ENCODE measurements at regions not wholly inside any gene's neighbourhood (a gene's known extent, or its start where the extent isn't known, plus 50 kb on each side); places are given as distances from the start of the nearest gene placed in this dataset.
A peak's percentile ranks its signal among the peaks of the same experiment; 100 is the strongest.

- ATAC-seq (no peak), DNase-seq (no peak)
- H3K4me1 ChIP-seq: no peaks in the 10 kb centered on the region
- WGBS, 4 donors: 91 to 94% (median 94%) methylated on average over 5 of the region's 5 CpGs
- no peaks in the 10 kb centered on the region for H3K36me3 ChIP-seq
- no peak for TF ChIP-seq POLR2A (IDR thresholded peaks at IDR 0.05)
- no peak for TF ChIP-seq CTCF (IDR thresholded peaks at IDR 0.05)
- intact Hi-C loops (cut with DNase I): no loop called here
- H3K4me3 ChIP-seq: no peak overlapping the region
- peaks cover 0 to 19% (median 0%) of the 10 kb centered on the region in 9 donors for H3K27me3 ChIP-seq
- H3K9me3 ChIP-seq: no peaks in the 10 kb centered on the region
- no peak overlapping the region for H3K27ac ChIP-seq
Measured at GRCh38 chr13:111608556-111608955, 288.1 kb downstream of the TEX29 start.

GRCh38 chr13:111609631-111610030 lies 289.2 kb downstream of the TEX29 start:
- no peak for ATAC-seq
- no peak for TF ChIP-seq POLR2A (IDR thresholded peaks at IDR 0.05)
- TF ChIP-seq CTCF (IDR thresholded peaks at IDR 0.05): no peak
- no peaks in the 10 kb centered on the region for H3K36me3 ChIP-seq
- no peaks in the 10 kb centered on the region for H3K9me3 ChIP-seq
- no peak for DNase-seq
- intact Hi-C loops (cut with DNase I): no loop called here
- H3K27me3 ChIP-seq: peaks cover 0 to 21% (median 0%) of the 10 kb centered on the region in 9 donors
- 84 to 91% (median 89%) methylated on average over 8 to 9 of the region's 9 CpGs for WGBS, 4 donors
- H3K4me1 ChIP-seq: no peaks in the 10 kb centered on the region
- H3K4me3 ChIP-seq: no peak overlapping the region
- no peak overlapping the region for H3K27ac ChIP-seq

- peaks cover 0 to 21% (median 0%) of the 10 kb centered on the region in 9 donors for H3K27me3 ChIP-seq
- TF ChIP-seq POLR2A (IDR thresholded peaks at IDR 0.05): no peak
- TF ChIP-seq CTCF (IDR thresholded peaks at IDR 0.05): no peak
- H3K36me3 ChIP-seq: no peaks in the 10 kb centered on the region
- ATAC-seq (no peak), DNase-seq (no peak)
- no peaks in the 10 kb centered on the region for H3K4me1 ChIP-seq
- intact Hi-C loops (cut with DNase I): no loop called here
- WGBS, 4 donors: 47 to 64% (median 62%) methylated on average over 4 of the region's 4 CpGs
- H3K4me3 ChIP-seq: no peak overlapping the region
- H3K9me3 ChIP-seq: no peaks in the 10 kb centered on the region
- no peak overlapping the region for H3K27ac ChIP-seq
Measured at GRCh38 chr13:111610081-111610480, 289.6 kb downstream of the TEX29 start.

- intact Hi-C loops (cut with DNase I): no loop called here
- no peaks in the 10 kb centered on the region for H3K9me3 ChIP-seq
- H3K4me1 ChIP-seq: no peaks in the 10 kb centered on the region
- no peak overlapping the region for H3K27ac ChIP-seq
- WGBS, 4 donors: 57 to 86% (median 68%) methylated on average over 6 of the region's 6 CpGs
- no peak overlapping the region for H3K4me3 ChIP-seq
- H3K27me3 ChIP-seq: peaks cover 0 to 23% (median 0%) of the 10 kb centered on the region in 9 donors
- no peak for TF ChIP-seq CTCF (IDR thresholded peaks at IDR 0.05)
- TF ChIP-seq POLR2A (IDR thresholded peaks at IDR 0.05): no peak
- DNase-seq: no peak
- H3K36me3 ChIP-seq: no peaks in the 10 kb centered on the region
- ATAC-seq: peak in 1 of 4 donors; percentile 24
Measured at GRCh38 chr13:111610879-111611278, 290.4 kb downstream of the TEX29 start.
